ENCODE measurements at regions not wholly inside any gene's neighbourhood (a gene's known extent, or its start where the extent isn't known, plus 50 kb on each side); places are given as distances from the start of the nearest gene placed in this dataset.

DNA sequence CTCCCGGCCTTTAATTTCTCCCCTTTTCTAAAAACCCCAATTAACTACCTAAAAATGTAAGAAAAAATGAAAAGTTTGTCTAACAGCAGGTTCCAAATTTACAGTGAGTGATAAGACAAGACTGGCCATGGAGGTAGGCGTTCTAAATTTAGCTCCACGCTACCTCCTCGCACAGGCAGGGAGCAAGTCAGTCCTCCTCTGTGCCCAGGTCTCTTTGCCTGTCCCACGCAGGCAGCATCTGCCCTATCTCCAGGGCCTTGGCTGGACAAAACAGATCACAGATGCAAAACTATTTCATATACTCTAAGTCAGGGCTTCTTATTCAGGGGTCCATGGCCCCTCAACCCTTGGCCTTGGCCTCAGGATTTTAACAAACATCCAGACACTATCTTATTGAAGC lies 98.0 kb upstream of the JARID2 start:
- Histone ChIP-seq H3K4me3 (no peak overlapping the region), H3K27ac (no peak overlapping the region)
- DNase-seq (ENCODE audit: low spot score): no peak
- TF ChIP-seq, protein P1, sequence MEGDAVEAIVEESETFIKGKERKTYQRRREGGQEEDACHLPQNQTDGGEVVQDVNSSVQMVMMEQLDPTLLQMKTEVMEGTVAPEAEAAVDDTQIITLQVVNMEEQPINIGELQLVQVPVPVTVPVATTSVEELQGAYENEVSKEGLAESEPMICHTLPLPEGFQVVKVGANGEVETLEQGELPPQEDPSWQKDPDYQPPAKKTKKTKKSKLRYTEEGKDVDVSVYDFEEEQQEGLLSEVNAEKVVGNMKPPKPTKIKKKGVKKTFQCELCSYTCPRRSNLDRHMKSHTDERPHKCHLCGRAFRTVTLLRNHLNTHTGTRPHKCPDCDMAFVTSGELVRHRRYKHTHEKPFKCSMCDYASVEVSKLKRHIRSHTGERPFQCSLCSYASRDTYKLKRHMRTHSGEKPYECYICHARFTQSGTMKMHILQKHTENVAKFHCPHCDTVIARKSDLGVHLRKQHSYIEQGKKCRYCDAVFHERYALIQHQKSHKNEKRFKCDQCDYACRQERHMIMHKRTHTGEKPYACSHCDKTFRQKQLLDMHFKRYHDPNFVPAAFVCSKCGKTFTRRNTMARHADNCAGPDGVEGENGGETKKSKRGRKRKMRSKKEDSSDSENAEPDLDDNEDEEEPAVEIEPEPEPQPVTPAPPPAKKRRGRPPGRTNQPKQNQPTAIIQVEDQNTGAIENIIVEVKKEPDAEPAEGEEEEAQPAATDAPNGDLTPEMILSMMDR (IDR thresholded peaks at IDR 0.05): no peak

DNA sequence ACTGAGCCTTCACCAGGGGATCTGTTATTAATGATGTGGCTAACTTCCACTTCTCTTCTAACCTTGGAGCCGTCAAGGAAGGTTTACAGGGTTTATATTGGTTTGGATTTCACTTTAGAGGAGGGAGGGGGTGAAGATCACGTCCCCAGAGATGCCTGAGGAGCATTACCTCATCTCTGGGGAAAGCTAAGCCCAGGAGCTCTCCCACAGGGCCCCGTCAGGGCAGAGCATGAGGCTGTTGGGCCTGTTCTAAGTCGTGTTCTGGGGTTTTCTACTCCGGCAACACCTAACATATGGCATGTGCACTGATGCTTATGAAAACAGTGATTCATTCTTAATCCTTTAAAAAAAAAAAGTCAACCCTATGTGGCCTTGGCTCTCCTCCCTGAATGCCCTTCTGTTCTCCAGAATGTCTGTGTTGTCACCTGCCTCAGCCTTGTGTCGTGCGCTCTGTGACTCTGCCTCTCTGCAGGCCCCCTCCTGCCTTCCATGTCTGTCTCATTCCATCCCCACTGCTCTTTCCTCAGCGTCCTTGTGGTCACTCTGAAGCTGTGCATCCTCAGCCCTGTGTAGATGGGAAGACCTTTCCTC lies 97.4 kb upstream of the JARID2 start:
- no peak overlapping the region for H3K4me3 ChIP-seq
- no peak overlapping the region for H3K27ac ChIP-seq
- DNase-seq (ENCODE audit: low spot score): no peak
- TF ChIP-seq, protein P1 (IDR thresholded peaks at IDR 0.05): no peak

DNA sequence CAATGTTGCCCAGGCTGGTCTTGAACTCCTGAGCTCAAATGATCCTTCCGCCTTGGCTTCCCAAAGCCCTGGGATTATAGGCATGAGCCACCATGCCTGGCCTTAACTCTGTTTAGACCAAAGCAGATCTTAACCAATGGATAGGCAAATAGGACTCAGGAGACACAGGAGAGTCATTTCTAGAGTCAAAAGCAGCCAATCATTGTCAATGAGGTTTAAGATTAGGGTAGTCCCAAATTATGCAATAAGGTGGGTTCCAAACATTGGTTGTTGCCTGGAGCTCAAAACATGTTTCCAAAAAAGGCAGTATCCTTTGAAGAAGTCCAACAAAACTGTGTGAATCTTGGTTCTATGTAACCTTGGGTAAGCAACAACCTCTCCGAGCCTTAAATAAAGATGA lies 95.7 kb upstream of the JARID2 start:
- no peak overlapping the region for H3K27ac ChIP-seq
- no peak overlapping the region for H3K4me3 ChIP-seq
- TF ChIP-seq, protein P1 (IDR thresholded peaks at IDR 0.05): no peak
- DNase-seq (ENCODE audit: low spot score): no peak

DNA sequence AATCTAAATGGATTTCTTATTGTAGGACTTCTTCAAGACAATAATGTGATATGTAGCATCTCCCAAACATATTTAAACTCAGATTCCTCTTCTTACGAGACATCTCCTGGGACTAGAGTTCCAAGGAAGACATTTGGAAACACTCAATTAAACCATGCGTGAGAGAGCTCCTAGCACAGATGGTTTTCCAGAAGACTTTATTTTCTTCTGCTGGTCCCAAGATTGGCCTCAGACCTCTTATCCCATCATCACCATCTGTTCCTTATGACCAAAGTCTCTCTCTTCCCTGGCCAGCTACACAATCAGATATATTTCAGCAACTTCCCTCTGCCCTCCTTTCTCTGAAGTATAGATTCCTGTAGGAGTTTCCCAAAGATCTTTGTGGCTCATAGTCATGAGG lies 93.2 kb upstream of the JARID2 start:
- TF ChIP-seq, protein P1 (IDR thresholded peaks at IDR 0.05): no peak
- Histone ChIP-seq H3K27ac (no peak overlapping the region), H3K4me3 (no peak overlapping the region)
- no peak for DNase-seq (ENCODE audit: low spot score)

DNA sequence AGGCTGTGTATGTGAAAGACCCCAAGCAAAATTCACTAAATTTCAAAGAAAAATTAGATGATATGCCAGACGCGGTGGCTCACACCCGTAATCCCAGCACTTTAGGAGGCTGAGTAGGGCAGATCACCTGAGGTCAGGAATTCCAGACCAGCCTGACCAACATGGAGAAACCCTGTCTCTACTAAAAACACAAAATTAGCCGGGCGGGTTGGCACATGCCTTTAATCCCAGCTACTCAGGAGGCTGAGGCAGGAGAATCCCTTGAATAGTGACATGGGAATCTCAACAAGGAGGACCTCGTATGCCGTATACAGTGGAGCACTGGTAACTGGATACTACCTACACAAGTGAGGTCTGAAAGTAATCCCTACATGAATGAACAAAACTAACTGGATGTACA lies 92.7 kb upstream of the JARID2 start:
- no peak for DNase-seq (ENCODE audit: low spot score)
- no peak overlapping the region for H3K27ac ChIP-seq
- TF ChIP-seq, protein P1 (IDR thresholded peaks at IDR 0.05): no peak
- H3K4me3 ChIP-seq: no peak overlapping the region

DNA sequence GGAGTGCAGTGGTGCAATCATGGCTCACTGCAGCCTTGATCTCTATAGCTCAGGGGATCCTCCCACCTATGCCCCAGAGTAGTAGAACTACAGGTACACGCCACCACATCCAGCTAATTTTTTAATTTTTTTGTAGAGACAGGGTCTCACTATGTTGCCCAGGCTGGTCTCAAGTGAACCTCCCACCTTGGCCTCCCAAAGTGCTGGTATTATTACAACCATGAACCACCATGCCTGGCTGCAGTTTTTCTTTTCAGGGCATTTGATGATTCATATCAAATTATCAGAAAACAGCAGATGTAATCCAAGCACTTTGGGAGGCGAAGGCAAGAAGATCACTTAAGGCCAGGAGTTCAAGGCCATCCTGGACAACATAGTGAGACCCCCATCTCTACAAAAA lies 88.4 kb upstream of the JARID2 start:
- no peak overlapping the region for H3K4me3 ChIP-seq
- TF ChIP-seq, protein P1 (IDR thresholded peaks at IDR 0.05): no peak
- no peak for DNase-seq (ENCODE audit: low spot score)
- no peak overlapping the region for H3K27ac ChIP-seq

- TF ChIP-seq, protein P1 (IDR thresholded peaks at IDR 0.05): no peak
- DNase-seq (ENCODE audit: low spot score): no peak
- H3K27ac ChIP-seq: no peak overlapping the region
- no peak overlapping the region for H3K4me3 ChIP-seq
Measured at GRCh38 chr6:15158821-15159619, 86.8 kb upstream of the JARID2 start.

Data from coronary artery (tissue), 2 donors.